Stimulated activated effector memory CD8-positive, alpha-beta T cell treated with anti-CD3 and anti-CD28 coated beads, Interleukin-12 subunit alpha, Interleukin-12 subunit beta, amount 100 ng/mL, for 72 hours (primary cell): ENCODE measurements at regions not wholly inside any gene's neighbourhood (a gene's known extent, or its start where the extent isn't known, plus 50 kb on each side); places are given as distances from the start of the nearest gene placed in this dataset.

Experiments used
- ATAC-seq: fragments of 150-1000 bp; cut with Tn5 transposase; 2 replicates; pipeline ENCODE4 v1.10.0; 2021
- DNase-seq, 2 donors: peaks; one replicate each; pipeline ENCODE4 v3.0.0; 2021 to 2022; ENCODE audit warnings: low spot score in 2 of 2
- H3K27ac Mint-ChIP-seq: one replicate; pipeline ENCODE4 v1.8.0; 2022; ENCODE audit warnings: mild to moderate bottlenecking, mixed read lengths
- H3K36me3 Mint-ChIP-seq: one replicate; pipeline ENCODE4 v1.8.0; 2022; ENCODE audit warnings: mild to moderate bottlenecking, mixed read lengths
- H3K4me1 Mint-ChIP-seq: one replicate; pipeline ENCODE4 v1.8.0; 2022; ENCODE audit warnings: mixed read lengths
- H3K4me3 Mint-ChIP-seq: one replicate; pipeline ENCODE4 v1.8.0; 2022; ENCODE audit warnings: mild to moderate bottlenecking, mixed read lengths
- H3K9me3 Mint-ChIP-seq: one replicate; pipeline ENCODE4 v1.8.0; 2022; ENCODE audit warnings: mixed read lengths

DNA sequence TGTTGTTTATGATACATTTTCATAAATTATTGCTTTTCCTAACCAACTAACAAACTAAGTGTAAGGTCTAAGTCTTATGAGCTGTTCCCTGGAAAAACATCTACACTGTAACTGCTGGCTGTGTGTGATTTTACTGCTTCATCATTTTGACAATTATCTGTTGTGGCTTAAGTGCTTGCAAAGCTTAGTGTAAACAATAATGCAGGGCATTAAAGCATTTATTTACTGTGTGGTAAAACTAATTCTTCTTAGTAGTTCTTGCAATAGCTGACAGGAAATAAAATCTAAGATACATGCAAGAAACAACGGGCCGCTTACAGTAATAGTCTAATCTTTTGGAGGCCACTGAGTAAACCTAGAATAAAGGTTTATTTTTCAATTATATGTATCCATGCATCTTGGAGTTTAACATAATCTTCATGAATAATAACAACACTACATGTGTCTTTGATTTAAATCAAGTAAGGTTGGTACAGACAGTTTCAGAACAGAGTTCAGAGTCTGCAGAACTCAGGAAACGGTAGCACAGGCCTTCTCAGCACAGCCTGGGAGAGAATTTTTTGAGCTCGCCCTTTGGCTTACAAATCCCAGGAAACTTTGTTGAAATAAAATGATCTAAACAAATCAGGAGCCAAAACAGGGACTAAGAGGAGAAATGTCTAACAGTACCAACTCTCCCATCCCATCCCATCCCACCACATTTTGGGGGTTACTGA is 473.1 kb downstream of the NR2F1-AS1 start:
- no peak overlapping the region for H3K4me3 Mint-ChIP-seq
- H3K27ac Mint-ChIP-seq: no peak overlapping the region
- DNase-seq (no peak), ATAC-seq (no peak)
- peaks cover 11% of the 10 kb centered on the region for H3K9me3 Mint-ChIP-seq
- H3K4me1 Mint-ChIP-seq: no peaks in the 10 kb centered on the region
- H3K36me3 Mint-ChIP-seq: no peaks in the 10 kb centered on the region

DNA sequence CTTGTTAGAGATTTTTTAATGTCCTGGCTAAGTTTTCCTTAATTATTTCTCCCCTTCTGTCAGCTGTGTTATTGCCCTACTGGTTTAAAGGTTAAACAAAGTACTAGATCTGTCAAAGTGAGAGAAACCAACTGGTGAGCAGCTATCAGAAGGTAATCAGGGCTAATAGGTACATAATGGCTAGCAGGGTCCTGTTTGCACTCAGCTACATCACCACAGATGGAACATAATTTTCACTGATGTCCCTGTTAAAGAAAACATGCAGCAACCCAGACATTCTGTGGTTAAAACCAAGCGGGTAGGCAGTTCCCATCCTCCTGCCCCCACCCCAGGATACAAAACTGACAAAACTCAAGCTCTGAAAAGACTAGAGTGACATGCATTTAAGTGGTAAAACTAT is 473.9 kb downstream of the NR2F1-AS1 start:
- Mint-ChIP-seq H3K27ac (no peak overlapping the region), H3K9me3 (peaks cover 11% of the 10 kb centered on the region), H3K4me3 (no peak overlapping the region), H3K36me3 (no peaks in the 10 kb centered on the region), H3K4me1 (no peaks in the 10 kb centered on the region)
- no peak for ATAC-seq
- no peak for DNase-seq

DNA sequence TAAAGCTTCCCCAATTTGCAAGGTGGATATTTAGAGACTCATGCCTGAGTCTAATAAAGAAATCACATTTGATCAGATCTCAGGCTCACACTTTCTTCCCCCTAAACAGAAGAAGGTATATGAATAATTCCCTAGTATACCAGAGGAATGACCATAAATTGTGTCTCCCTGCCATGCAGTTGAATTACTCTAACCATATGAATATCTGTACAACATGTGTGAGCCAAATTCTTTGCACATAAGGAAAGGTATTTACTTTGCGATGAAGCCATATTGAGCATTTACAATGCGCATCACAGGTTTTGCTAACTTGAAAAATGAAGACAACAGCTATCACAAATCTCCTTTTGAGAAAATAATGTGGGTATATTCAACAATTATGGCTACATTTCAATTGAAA is 479.4 kb downstream of the NR2F1-AS1 start:
- no peak overlapping the region for H3K27ac Mint-ChIP-seq
- DNase-seq: no peak
- ATAC-seq: no peak
- H3K36me3 Mint-ChIP-seq: no peaks in the 10 kb centered on the region
- no peak overlapping the region for H3K4me3 Mint-ChIP-seq
- H3K4me1 Mint-ChIP-seq: no peaks in the 10 kb centered on the region
- peaks cover 16% of the 10 kb centered on the region for H3K9me3 Mint-ChIP-seq

DNA sequence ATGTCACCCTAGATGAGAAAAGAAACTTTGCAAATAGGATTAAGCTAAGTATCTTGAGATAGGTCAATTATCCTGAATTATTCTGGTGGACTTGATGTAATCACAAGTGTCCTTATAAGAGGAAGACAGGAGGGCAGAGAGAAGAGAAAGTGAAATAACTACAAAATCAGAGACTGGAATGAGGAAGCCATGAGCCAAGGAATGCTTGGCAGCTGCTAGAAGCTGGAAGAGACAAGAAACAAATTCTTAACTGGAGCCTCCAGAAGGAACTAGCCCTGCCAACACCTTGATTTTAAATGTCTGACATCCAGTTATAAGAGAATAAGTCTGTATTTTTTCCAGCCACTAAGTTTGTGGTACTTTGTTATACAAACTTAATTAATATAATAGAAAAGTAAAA is 480.0 kb downstream of the NR2F1-AS1 start:
- H3K27ac Mint-ChIP-seq: no peak overlapping the region
- H3K4me3 Mint-ChIP-seq: no peak overlapping the region
- ATAC-seq: no peak
- no peaks in the 10 kb centered on the region for H3K36me3 Mint-ChIP-seq
- H3K4me1 Mint-ChIP-seq: no peaks in the 10 kb centered on the region
- no peak for DNase-seq
- peaks cover 19% of the 10 kb centered on the region for H3K9me3 Mint-ChIP-seq

DNA sequence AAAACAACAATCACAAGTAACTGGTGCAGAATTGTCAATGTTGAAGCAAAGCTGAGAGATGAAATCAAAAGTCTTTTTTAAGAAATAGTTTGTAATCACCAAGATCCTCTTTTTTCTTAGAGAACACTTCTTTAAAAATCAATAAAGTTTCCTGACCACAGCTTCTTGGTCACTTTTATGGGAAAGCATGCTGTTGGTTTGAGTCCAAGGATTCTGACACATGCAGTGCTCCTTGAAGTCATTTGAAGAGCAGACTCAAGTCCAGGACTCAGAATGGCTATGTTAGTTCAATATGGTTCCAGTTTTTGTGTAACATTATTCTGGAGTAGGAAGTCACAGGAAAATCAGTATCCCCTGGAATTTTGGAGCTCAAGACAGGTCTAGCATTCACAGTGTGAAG is 480.6 kb downstream of the NR2F1-AS1 start:
- no peak for DNase-seq
- Mint-ChIP-seq H3K9me3 (peaks cover 19% of the 10 kb centered on the region), H3K4me3 (no peak overlapping the region), H3K27ac (no peak overlapping the region), H3K36me3 (no peaks in the 10 kb centered on the region), H3K4me1 (no peaks in the 10 kb centered on the region)
- ATAC-seq: no peak

DNA sequence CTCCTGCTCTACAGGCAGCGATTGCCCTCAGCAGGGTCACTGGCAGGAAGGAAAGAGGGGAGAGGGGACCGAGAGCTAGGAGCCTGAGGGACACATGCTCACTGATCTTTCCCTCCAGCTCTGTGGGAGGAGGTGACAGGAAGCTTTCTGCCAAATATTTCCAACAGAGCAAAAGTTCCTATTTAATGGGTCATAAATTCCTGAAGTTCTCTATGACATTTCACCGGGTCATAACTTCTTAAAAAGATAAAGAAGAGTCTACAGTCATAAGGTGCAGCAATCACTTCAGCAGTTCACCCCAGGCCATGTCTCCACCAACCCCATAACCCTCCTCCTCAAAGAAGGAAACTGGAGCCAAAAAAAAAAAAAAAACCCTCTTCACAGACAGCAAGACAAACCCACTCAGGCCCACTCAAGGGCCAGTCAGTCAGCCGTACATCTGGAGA is 481.1 kb downstream of the NR2F1-AS1 start:
- Mint-ChIP-seq H3K4me1 (no peaks in the 10 kb centered on the region), H3K9me3 (peaks cover 18% of the 10 kb centered on the region), H3K4me3 (no peak overlapping the region), H3K27ac (no peak overlapping the region), H3K36me3 (no peaks in the 10 kb centered on the region)
- ATAC-seq (no peak), DNase-seq (no peak)

DNA sequence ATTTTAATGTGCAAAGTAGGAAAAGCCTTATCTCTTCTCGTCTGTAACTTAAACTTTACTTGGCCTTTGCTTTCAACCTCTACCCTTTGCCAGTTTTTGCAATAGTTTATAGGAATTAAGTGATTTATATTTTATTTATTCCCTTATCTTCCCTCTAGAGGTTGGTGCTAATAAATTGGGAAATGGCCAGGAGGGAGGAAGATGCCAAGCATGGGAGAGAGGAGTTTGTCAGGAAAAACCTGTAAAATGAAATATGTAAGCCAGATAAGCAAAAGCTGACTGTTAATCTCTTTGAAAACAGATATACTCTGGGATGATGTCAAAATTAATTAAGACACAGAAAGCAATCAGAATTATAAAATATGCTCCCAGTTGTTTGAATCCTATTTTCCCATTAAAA is 484.5 kb downstream of the NR2F1-AS1 start:
- peaks cover 12% of the 10 kb centered on the region for H3K9me3 Mint-ChIP-seq
- DNase-seq (no peak), ATAC-seq (no peak)
- no peaks in the 10 kb centered on the region for H3K36me3 Mint-ChIP-seq
- H3K27ac Mint-ChIP-seq: no peak overlapping the region
- no peak overlapping the region for H3K4me3 Mint-ChIP-seq
- no peaks in the 10 kb centered on the region for H3K4me1 Mint-ChIP-seq

DNA sequence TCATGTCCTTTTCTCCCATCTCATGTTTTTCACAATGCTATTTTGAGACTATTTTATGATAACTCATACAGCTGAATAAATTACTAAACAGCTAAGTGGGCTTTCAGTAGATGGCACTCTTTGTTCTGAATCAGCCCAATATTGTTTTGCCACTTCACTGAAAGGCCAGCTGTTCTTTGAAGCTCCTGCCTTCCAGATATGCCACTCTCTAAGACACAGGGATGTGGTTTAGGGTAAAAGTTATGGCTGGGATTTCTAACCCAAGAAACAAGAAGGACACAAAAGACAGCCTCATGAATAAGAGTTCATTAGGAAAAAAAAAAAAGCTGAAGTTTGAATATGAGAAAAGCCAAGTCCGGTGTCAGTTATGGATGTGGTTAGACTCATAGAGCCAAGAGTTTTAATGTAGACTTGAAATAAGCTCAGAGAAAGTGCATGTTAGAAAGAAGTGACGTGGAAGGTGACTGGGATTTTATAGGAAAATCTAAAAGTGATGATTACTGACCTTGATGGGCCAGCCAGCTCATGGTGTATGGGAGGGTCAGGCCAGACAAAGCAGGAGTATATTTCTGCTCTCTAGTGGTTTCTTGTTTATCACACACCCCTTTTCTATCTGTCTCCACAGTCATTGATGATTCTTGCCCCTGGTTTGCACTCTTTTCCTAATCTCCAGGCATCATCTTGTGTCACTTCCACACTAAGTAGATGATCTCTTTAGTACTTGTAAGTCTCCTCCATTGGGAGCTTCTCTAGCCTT is 488.5 kb downstream of the NR2F1-AS1 start:
- ATAC-seq: no peak
- DNase-seq: no peak
- Mint-ChIP-seq H3K27ac (no peak overlapping the region), H3K36me3 (no peaks in the 10 kb centered on the region), H3K9me3 (peaks cover 14% of the 10 kb centered on the region), H3K4me3 (no peak overlapping the region), H3K4me1 (no peaks in the 10 kb centered on the region)

DNA sequence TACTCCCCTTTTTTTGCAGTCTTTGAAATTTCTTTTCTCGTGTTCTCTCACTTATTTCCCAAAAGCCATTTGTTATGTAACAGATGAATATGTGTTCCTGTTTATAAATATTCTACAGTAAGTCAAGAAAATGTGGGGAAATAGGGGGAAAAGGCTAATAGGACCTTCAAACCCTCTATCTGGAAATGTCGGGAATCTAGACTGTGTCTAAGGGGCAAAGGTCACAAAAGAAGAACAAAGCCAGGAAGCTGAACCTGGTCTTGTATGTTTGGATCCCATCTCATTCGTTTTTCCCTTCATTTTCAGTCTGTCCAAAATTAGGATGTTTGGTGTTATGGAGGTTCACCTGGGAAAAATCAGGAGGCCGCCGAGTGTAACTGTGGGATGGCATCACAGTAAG is 490.3 kb downstream of the NR2F1-AS1 start:
- Mint-ChIP-seq H3K9me3 (peaks cover 14% of the 10 kb centered on the region), H3K36me3 (no peaks in the 10 kb centered on the region), H3K27ac (no peak overlapping the region), H3K4me1 (no peaks in the 10 kb centered on the region), H3K4me3 (no peak overlapping the region)
- DNase-seq (no peak), ATAC-seq (no peak)

DNA sequence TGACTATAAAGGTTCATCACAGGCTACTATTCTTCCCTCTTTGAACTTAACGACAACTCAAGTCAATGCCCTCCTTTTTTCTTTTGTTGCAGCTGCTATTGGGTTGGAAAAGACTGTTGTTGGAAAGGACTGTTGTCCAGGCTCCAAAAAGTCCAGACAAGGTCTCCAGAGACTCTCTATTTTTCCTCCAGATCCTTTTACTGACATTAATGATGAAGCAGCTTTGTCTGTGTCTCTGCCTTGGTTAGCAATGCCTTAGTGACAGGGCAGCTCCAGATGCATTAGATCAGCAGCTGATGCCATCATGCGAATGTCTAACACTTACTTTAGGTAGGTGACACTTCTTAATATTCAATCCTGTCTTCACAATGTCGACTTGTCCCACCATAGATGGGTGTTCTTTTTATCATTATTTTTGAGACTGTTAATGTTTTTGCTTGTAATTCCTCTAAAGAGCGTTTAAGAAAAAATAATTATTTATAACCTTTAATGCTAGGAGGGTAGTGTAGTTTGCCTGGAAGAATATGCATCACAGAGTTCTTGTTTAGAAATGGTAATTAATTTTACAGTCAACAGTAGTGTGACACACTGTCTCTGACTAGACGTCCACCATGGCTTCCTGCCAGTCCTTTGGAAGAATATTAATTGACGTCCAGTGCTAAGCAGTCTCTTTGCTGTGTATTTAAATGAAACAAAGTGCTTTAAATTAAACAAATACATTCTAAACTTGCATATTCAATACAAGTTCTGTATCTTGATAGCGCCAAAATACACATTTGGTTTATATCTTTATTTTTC is 492.2 kb downstream of the NR2F1-AS1 start:
- Mint-ChIP-seq H3K27ac (no peak overlapping the region), H3K4me3 (no peak overlapping the region), H3K36me3 (no peaks in the 10 kb centered on the region), H3K4me1 (no peaks in the 10 kb centered on the region), H3K9me3 (peaks cover 14% of the 10 kb centered on the region)
- no peak for ATAC-seq
- DNase-seq: no peak

DNA sequence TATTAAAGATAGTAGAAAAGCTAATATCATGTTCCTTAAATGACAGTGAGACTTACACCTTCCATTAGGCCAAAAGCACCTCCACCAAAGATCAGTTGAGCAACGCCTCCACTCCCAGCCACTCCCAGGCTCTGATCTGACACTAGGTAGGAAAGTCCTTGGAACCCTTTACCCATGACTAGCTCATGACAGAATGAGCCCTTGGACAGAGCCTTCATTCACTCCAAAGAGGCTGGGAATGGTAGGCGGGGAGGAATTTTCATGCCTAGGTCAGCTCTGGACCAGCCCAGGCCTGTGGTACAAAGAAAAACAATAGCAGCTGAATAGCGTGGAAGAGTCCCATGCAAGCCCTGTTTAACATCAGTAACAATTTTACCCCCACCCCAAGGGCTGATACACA is 493.7 kb downstream of the NR2F1-AS1 start:
- Mint-ChIP-seq H3K27ac (no peak overlapping the region), H3K9me3 (peaks cover 12% of the 10 kb centered on the region), H3K4me1 (no peaks in the 10 kb centered on the region), H3K36me3 (no peaks in the 10 kb centered on the region), H3K4me3 (no peak overlapping the region)
- DNase-seq (no peak), ATAC-seq (no peak)

DNA sequence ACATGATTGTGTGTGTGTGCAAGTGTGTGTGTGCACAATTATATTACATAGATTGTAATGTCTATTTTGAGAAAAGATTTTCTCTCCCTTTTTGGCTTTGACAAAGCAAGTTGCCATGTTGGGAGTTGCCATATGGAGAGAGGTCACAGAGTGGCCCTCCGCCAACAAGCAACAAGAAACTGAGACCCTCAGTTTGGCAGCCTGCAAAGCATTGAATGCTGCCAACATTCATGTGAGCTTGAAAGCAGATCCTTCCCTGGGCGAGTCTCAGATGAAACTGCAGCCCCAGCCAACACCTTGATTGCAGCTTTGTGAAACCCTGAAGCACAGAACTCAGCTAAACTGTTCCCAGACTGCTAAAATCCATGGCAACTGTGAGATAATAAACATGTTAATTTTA is 498.0 kb downstream of the NR2F1-AS1 start:
- Mint-ChIP-seq H3K36me3 (no peaks in the 10 kb centered on the region), H3K4me3 (no peak overlapping the region), H3K4me1 (no peaks in the 10 kb centered on the region), H3K27ac (no peak overlapping the region), H3K9me3 (peaks cover 6% of the 10 kb centered on the region)
- ATAC-seq (no peak), DNase-seq (no peak)

DNA sequence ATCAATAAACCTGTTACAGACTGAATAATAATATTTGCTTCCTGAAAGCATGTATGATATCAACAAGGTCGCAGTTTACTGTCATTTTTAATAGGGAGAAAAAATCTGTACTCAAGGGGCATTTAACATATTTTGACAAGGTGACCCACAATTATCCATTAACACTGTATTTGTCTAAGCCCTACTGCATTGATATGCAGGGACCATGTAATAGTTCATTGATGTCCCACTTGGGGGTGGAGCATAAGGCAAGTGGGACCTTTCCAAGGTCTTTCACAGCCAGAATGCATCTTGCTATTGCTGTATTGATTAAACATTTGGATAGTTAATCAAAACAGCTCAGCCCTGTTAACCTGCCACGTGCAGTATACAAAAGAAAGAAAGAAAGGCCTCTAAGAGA is 502.0 kb downstream of the NR2F1-AS1 start:
- Mint-ChIP-seq H3K4me1 (no peaks in the 10 kb centered on the region), H3K36me3 (no peaks in the 10 kb centered on the region), H3K9me3 (no peaks in the 10 kb centered on the region), H3K4me3 (no peak overlapping the region), H3K27ac (no peak overlapping the region)
- ATAC-seq (no peak), DNase-seq (no peak)

DNA sequence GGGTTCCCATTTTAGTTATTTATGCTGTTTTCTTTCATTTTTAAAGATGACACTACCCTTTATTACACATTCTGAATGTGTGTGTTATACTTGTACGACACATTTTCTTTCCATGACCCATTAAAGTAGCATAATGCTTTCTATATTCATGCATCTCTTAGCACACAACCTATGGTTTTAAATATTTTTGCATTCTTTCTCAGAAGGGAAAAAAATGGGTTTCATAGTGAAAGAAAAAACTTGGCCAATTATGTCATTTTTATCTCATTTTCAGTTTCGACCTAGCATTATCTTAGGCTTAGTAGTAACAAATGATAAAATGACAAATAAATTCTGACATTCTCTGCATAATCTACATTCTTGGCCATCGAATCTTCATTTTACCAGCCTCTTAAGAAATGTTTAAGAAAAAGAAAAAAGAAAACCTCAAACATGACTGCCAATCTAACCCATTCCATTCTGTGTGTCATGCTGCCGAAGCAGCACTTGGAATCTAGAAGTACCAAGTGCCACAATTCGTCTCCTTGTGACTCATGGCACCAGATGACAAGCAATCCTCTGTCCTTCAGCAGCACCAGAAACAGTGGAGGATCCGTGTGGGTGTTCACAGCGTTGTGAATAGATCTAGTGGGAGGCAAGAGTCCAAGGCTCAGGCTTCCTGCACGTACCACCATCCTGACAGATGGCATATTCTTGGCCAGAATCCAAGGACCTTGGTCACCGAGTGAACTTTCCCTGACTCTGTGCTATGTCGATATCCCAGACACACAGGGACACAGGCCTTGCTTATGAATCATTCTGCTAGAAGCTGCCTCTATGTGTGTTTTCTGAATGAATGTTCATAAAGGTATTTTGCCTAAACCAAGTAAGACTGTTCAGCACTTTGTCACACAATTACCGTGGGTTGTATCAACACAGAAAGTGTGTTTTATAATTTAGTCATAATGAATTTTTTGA is 502.7 kb downstream of the NR2F1-AS1 start:
- no peak overlapping the region for H3K4me3 Mint-ChIP-seq
- DNase-seq (peak in 1 of 2 donors; percentile 43), ATAC-seq (peak; percentile 74)
- no peaks in the 10 kb centered on the region for H3K4me1 Mint-ChIP-seq
- H3K27ac Mint-ChIP-seq: no peak overlapping the region
- H3K9me3 Mint-ChIP-seq: no peaks in the 10 kb centered on the region
- no peaks in the 10 kb centered on the region for H3K36me3 Mint-ChIP-seq

DNA sequence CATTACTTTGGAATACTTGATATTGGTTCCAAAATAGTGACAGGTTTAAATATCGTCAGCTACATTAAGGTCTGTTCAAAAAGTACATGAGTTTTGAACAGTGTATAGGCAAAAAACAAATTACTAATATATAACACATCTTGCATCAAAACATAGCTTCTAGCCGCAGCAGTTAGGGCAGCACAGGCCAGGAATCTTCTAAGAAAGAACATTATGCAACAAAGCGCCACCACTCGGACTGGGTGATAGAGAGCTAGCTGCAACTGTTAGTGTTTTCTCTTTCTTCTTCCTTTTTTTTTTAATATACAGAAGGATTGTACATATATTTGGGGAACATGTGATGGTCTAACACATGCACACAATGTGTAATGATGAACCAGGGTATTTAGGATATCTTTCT is 504.5 kb downstream of the NR2F1-AS1 start:
- peaks cover 3% of the 10 kb centered on the region for H3K9me3 Mint-ChIP-seq
- ATAC-seq (no peak), DNase-seq (no peak)
- H3K4me3 Mint-ChIP-seq: no peak overlapping the region
- no peak overlapping the region for H3K27ac Mint-ChIP-seq
- H3K36me3 Mint-ChIP-seq: no peaks in the 10 kb centered on the region
- no peaks in the 10 kb centered on the region for H3K4me1 Mint-ChIP-seq
